ENCODE measurements at regions not wholly inside any gene's neighbourhood (a gene's known extent, or its start where the extent isn't known, plus 50 kb on each side); places are given as distances from the start of the nearest gene placed in this dataset.
A peak's percentile ranks its signal among the peaks of the same experiment; 100 is the strongest.
"Not testable (repeated sequence)": the region's sequence is repeated elsewhere in the genome, so short reads cannot be mapped to it uniquely, and the experiment has no call there.

DNA sequence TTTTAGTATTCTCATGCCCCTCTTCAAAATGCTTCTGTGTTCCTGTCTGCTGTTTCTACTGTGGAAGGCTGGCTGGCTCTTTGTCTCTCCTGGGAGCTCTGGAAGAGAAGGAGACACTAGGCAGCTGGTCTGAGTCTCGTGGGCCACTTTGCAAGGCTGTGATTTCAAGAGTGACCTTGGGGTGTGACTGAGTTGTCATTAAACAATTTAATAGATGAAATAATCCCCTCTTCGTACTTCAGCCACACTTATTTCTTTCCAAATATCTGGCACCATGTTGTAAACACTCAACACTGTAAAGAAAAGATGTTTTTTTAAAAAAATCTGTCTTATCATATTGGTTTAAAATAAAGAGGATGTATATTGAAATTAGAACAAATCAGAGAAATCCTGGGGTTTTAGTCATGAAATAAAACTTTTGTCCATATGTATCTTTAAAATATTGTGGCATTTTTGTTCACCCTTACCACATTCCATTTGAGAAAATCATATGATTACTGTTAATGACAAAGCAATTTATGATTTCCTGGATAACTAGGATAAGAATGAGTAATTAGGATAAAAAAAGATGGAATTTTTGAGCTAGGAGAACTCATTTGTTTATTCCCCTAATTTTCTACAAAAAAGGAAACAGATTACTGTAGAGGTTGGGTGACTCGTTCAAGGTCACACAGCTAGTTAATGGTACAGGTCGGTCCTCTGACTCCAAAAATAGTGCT, 200.8 kb downstream of the MAT2B start:
- DNase-seq: no peak

DNA sequence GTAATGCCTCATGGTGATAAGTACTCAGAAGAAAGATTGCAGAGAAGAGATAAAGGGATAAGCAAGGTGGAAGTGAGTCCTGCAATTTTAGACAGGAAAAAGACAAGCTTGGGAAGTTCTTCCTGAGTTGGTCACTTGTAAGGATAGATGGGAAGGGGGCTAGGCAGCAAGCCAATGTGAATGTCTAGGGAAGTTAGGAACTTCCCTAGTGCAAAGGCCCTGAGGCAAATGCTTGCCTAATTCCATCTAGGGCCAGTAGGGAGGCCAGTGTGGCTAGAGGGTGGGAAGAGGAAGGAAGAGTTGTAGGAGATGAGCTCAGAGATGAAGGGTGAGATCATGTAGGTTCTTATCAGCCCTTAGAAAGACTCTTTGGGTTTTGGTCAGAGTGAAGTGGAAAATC, 206.6 kb downstream of the MAT2B start:
- no peak for DNase-seq

DNA sequence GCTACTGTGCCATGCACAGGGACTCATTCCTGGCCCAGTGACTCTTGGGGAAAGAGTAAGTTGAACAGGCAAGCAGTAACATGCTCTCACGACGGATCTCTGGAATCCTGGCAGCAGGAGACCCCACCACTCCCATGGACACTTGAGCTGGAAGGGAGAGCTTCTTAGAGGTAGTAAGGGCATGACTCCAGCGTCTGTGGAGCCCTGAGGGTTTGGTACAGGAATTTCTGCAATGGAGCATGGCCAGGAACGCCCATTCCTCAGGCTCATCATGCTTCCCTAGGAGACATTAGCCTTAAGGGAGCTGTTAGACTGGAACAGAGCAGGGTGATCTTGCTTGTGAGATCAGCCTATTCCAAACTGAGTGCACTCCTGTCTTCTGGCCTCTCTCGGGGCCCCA, 212.9 kb downstream of the MAT2B start:
- no peak for DNase-seq

DNA sequence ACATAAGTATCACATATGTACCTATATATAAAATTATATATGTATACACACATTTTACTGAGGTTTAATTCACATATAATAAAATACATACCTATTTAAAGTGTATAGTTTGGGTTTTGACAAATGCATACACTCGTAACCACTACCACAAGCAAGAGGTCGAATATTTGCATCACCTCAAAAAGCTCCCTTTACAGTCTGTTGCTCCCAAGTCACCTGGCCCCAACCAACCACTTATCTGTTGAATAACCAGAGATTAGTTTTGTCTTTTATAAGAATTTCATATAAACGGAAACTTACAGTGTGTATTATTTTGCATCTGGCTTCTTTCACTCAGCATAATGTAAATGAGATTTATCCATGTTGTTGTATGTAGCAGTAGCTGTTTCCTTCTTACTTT, 218.9 kb downstream of the MAT2B start:
- DNase-seq: no peak

DNA sequence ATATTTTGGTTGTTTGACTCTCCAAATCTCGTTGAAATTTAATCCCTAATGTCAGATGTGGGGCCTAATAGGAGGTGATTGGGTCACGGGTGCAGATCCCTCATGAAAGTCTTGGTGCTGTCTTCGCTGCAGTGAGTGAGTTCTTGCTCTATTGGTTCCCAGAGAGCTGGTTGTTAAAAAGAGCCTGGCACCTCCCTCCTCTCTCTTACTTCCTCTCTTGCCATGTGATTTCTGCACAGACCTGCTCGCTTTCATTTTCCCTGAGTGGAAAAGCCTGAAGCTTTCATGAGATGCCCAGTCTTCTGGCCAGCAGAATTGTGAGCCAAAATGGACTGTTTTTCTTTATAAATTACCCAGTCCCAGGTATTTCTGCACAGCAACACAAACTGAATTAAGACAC, 221.6 kb downstream of the MAT2B start:
- DNase-seq: no peak

DNA sequence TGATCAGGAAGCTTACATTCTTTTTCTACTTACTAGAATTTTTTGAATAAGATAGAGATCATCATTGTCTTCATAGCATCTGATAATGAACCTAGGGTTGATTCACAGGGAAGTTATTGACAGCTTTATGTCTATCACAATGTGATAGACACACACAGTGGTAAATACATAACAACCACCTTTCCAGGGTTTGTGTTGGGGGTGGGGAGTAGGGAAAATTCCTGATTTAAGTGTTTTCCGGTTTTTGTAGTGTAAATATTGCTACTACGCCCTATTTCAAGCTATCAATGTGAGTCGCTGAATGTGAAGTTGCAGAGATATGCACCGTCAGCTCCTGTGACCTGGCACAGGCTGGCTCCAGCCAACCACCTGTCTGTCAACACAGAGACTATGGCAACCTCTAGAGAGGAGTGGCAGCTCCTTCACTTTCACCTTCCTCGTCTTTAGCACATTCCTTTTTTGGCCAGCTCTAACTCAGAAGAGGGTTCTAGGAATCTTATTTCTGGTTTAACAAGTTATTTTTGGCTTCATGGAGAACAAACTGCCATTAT, 224.9 kb downstream of the MAT2B start:
- DNase-seq: peak; percentile 21

DNA sequence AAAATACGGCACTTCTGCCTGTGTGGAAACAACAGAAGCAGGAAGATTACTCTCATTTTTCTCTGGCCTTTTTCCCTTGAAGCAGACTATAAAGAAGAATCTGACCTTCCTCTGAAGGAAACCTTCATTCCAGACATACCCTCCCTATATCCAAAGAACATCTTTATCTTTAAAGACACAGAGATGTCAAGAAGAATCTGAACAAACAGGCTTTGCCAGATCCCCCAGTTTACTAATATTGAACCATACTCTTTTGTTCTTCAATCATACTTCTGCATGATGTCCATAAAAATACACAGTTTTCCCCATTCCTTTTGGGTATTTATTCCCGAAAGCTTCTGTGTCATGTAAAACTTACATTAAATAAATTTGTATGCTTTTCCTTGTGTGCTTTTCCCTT, 225.8 kb downstream of the MAT2B start:
- DNase-seq: no peak

DNA sequence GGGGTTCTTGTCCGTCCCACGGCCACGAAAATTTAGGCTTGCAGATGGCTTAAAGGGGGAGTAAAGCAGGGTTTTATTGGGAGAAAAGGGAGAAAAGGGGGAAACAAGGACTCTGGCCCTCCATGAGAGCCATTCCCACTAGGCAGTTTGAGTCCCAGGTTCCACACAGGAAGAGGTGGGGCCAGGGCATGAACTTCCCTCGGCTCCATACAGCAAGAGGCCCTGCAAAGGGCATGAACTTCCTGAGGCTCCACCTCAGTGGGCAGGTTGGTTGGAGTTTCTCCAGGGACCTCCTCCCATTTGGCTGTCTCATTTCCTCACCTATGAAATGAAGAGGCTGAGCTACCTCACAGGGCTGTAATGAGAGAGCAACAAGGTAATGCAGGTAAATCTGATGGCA, 229.7 kb downstream of the MAT2B start:
- no peak for DNase-seq

DNA sequence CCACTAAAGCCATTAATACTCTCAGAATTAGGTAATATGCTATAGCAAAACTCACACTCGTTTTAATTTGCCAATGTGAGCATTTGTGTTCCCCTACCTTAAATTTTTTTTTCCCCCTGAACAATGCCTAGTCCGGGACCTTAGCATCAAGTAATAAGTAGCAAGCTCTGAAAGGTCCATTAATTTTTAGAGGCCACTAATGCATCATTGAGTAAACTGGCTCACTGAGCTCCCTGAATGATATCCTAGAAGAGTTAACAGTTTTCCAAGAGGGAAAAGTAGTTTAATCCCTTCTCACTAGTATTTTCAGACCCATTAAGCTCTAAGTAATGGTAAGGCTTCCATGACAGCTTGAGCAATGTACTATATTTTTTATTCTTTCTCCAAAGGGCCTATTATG, 242.2 kb downstream of the MAT2B start:
- DNase-seq: no peak

DNA sequence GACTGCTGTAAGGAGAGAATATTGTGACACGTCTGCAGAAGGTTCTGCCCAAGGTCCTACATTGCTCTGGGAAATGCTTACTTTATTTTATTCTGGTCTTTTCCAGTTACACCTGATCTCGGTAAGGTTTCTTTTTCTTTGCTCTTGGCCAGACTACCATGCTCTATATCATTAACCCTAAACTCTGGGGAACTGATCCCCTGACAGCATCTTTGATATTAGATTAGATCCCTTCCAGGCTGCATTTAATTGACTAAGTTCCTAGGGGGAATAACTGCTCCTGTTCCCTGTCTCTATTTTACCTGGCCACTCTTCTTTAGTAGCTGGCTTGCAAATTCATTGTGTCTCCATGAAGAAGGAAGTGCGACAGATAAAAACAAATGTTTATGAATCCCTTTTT, 243.5 kb downstream of the MAT2B start:
- DNase-seq: no peak

DNA sequence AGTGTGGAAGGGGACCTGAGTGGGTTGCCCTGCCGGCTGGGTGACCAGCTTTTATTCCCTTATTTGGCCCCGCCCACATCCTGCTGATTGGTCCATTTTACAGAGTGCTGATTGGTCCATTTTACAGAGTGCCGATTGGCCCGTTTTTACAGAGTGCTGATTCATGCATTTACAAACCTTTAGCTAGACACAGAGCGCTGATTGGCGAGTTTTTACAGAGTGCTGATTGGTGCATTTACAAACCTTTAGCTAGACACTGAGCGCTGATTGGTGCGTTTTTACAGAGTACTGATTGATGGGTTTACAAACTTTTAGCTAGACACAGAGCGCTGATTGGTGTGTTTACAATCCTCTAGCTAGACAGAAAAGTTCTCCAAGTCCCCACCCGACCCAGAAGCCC, 245.0 kb downstream of the MAT2B start:
- not testable (repeated sequence) for DNase-seq

DNA sequence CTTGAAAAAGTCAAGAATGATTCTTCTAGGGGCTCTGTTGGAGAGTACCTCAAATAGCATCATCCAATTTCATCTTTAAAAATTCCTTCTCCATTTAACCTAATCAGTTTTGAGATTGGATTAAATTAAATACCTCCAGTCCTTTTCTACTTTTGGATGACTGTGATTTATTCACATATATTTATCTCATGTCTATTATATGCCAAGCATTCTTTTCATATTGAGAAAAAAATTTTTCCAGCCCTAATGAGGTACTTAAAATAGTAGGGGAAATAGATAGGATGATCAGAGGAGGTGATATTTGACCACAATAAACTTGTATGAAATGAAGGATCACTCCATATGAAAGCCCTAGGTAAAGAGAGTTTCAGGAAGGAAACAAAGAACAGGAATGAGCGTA, 250.1 kb downstream of the MAT2B start:
- DNase-seq: no peak

DNA sequence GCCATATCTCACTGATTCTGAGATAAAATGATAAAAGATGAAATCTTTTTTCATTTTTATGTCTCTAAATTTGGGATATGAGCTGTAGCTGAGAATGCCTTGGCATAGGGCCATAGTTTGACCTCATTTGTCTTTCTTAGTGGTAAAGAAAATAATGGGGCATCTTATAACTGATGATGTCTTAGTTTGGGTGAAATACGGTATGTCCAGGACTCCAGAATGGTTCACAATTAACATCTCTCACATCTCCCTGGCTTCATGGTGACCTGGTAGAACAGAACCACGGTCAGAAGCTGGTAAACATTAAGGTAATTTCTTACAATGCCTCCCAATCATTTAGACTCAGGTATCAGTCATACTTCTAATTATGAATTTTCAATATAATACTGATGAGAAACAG, 250.8 kb downstream of the MAT2B start:
- DNase-seq: no peak

DNA sequence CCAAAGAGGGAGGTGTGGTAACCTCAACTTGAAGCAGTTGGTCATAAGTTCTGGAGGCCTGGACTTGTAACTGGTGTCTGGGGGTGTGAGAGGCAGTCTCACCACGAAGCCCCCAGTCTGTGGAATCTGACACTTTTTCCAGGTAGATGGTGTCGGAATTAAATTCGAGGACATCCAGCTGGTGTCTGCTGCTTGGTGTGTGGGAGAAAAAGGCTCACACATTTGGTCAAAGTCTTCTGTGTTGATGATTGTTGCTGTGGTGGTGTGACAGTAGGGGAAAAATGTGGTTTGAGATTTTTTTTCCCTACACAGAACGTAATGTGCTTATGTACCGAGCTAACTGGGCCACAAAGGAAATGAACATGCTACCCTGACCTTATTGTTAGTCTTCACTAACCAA, 251.9 kb downstream of the MAT2B start:
- no peak for DNase-seq

DNA sequence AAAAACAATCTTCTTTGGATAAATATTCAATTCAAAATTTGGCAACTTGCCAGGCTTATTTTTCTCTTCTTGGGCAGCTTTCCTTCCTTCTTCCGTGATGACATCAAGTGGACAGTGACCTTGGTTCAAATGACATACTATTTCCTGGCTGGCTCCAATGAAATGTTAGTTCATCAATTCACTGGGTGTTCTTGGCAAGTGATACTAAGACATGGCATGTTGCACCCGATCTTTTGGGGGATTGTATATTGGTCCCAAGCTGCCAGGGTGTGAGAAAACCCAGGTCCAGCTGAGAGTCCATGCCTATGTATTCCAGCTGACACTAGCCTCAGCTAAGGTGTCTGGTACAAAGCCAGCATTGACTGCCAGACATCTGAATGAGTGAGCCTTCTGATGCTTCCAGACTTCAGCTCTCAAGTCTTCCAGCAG, 252.9 kb downstream of the MAT2B start:
- peak; percentile 2 for DNase-seq

DNA sequence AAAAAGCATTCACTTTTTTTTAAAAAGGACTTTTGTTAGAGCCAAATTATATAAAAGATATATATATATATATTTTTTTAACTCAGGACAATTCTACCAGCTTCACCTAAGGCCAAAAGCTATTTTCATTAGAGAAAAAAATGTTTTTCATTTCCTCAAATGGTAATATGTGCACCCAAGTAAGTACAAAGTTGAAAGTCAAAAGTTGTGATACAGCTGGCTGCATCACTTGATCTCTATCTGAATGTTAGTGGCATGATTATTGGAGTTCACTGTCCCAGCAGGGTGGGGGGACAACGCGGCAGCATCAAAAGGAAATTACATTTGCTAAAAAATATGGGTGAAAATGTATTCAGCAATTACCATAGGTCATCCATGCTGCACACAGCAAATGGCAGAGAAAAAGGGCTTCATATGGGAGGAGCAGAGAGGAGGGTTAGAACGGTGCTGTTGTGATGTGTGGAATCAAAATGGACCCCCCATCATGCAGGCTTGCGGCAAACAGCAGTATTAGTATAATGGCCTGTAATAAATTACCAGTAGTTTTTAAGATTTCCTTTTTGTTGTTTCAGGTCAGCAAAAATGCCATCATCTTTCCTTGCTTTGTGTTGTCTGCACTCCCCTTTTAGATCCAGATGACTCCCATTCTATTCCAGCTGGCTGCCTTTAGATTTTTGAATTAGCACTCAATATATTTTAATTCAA, 253.7 kb downstream of the MAT2B start:
- no peak for DNase-seq

DNA sequence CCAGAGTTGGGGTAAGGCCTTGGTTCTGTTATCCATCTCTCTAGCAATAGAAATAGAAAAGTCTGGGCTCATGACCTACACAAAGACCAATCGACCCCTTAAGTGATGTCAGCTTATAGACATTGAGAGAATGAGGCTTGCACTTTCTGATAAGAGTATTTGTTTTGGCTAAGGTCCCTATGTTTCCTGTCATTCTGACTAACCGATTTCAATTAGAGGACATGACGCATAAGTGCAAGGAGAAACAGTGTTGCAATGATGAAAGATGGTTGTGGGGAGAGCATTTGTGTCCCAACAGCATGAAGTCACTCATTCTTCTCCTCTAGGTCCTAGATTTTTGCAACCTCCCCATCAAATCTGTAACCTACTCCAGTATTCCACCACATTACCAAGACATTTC, 255.1 kb downstream of the MAT2B start:
- peak; percentile 83 for DNase-seq

DNA sequence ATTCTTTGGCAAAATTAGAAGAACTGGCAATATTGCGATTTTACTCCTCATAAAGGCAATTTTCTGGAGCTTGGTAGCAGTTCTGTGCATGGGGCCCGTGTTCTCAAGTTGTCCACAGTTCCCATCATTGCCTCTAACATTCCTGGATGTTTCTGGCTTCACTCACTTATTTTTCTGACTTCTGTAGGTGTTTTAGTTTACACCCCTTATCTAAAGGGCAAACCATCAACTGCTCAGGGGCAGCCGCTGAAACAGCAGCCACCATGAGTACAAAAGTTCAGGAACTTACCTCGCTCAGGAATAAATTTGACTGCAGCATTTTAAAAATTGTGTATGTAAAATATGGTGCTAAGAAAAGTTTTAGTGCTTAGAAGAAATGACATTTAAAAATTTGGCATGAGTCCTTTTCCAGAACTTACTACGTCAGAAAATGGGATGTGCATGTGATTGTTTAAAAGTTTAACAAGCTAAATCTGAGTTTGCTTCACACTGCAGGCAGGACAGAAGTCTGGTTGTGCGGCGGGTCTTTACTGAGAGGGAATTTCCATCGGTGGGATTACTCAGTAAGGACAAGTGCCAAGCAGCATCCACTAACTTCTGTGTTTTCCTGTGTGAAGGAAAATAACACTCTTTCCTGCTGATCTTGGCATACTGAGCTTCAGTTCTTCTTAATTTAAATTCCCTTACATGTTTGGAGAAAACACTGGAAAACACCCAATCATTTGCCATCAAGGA, 261.7 kb downstream of the MAT2B start:
- no peak for DNase-seq

DNA sequence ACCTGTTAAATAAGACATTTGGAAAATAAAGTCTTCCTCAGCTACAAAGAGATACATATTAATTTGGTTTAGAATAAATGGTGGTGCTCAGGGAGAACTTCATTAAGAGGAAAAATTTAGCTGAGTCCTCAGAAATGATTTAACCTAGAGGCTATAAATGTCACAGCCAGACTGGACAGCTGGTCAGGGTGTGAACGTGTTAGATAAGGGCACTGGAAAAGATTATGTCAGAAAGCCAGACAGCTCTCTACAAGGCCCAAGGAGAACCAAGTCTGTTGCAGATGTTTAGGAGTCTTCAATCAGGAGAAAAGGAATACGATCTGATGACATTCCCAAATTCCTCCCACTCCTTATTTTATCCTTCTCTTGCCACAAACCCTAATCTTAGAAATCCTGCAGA, 265.2 kb downstream of the MAT2B start:
- DNase-seq: no peak

DNA sequence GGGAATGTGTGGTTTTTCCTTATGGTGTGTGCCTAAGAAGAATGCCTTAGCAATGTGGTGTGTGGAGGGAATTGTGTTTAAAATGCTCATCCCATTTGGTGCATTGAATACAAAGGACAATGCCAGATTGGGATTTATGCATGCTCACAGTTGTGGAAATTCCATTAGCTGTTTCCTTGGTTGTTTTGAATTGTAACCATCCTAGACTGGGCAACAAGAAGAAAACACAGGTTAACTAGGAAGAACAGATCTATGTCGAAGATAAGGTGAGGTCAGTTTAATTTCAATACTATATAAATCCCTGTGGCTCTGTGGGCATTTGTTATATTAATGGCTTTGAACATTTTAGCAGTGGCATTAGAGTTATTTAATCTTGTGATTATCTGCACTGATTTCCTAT, 266.8 kb downstream of the MAT2B start:
- no peak for DNase-seq

DNA sequence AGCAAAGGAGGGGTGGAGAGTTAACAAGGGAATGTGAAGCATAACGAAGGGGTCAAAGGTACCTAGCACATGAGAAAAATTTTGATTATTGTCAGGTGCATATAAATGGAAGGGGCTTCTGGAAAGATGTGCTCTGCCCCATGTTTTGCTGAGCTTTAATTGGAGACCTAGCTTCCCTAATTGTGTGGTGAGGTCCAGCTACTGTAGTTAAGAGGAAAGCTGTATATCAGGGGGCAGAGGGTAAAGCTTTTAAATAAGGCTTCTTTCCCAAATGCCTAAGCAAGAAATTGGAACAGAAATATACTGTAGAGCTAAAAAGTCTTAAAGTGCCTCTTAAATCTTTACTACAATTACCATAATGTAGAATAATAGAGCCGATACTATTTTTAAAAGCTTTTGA, 267.2 kb downstream of the MAT2B start:
- DNase-seq: no peak

DNA sequence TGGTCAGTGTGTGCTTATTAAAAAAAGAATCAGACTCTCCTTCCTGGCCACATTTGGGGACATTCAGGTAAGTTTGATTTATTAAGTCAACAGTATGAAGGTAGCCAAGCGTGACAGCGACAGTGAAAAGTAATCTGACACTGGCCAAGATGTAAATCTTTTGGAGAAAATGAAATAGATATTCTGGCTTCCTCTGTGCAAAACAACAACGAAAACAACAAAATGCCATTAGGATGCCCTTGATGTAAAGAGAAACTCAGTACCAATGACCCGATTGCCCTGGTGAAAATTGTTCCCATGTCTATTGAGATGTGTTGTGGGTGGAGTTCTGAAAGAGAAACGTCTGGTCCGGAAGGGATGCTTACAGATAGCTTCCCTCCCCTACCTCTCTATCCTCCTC, 267.8 kb downstream of the MAT2B start:
- DNase-seq: no peak

DNA sequence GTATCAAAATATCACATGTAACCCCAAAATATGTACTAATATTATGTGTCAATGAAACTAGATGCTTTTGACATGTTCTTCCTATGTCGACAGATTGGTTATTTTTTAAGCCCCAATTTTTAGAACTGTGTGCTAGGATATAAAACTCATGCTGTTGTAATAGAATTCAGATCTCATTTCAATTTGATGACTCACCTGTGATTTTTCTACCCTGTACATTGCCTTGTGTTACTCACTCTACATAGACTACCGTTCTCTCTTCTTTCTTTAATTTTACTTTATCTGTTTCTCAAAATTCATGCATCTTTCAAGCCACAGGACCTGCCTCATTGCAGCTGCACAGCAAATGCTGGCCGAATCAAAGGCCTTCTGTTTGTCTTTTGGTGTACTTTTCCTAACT, 284.5 kb downstream of the MAT2B start:
- DNase-seq: no peak

DNA sequence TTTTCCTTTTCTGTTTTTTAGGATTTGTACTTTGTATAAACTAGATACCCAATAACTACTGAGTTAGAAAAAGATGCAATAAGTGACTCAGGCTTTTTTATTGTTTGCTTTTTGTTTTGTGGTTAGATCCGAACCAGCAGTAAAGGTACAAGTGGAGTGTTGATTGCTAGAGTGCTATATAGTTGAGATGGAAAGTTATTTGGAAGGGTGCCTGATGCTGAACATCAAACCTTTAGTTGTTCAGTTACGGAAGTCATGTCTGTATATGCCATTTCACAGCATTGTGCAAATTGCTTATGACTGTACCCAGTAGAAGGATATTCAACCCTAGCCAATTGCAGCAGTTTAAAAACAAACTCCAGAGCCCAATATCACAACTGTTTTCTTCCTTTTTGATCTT, 285.1 kb downstream of the MAT2B start:
- DNase-seq: no peak

Data from NCI-H2029 treated with DMSO at 0.1 percent for 48 hours (cell line).